BLaER1 treated with 17β-estradiol and CSF1 and Interleukin-3, amounts not matched to agents 10 nM and 100 nM (cell line): ENCODE measurements at regions not wholly inside any gene's neighbourhood (a gene's known extent, or its start where the extent isn't known, plus 50 kb on each side); places are given as distances from the start of the nearest gene placed in this dataset.

ENCODE experiments used
- H3K27ac ChIP-seq, 11 experiments: shearing (Covaris generic); formaldehyde crosslinking; 2 replicates each; pipeline ENCODE4 v1.8.1; 2022
- H3K27me3 ChIP-seq, 11 experiments: shearing (Covaris generic); formaldehyde crosslinking; 2 replicates each; pipeline ENCODE4 v1.8.1; 2022
- H3K36me3 ChIP-seq, 11 experiments: shearing (Covaris generic); formaldehyde crosslinking; 2 replicates each; pipeline ENCODE4 v1.8.1; 2022
- H3K4me1 ChIP-seq, 10 experiments: shearing (Covaris generic); formaldehyde crosslinking; 2 replicates each; pipeline ENCODE4 v1.8.1; 2022
- H3K4me2 ChIP-seq, 11 experiments: shearing (Covaris generic); formaldehyde crosslinking; 2 replicates each; pipeline ENCODE4 v1.8.1; 2022
- H3K4me3 ChIP-seq, 10 experiments: shearing (Covaris generic); formaldehyde crosslinking; 2 replicates each; pipeline ENCODE4 v1.8.1; 2022
- H3K9ac ChIP-seq, 11 experiments: shearing (Covaris generic); formaldehyde crosslinking; 2 replicates each; pipeline ENCODE4 v1.8.1; 2022
- H3K9me3 ChIP-seq, 11 experiments: shearing (Covaris generic); formaldehyde crosslinking; replicated peaks in 1 of 11; 2 replicates each; pipeline ENCODE4 v1.8.1; 2022
- H4K20me1 ChIP-seq, 11 experiments: shearing (Covaris generic); formaldehyde crosslinking; 2 replicates each; pipeline ENCODE4 v1.8.1; 2022
- Cebpa-rat ChIP-seq, 11 experiments: shearing (Covaris generic); IDR thresholded peaks; 2 replicates each; pipeline ENCODE4 v1.8.1; 2022

GRCh38 chr6:119921491-119922010 is 572.0 kb upstream of the MAN1A1 start:
- Histone ChIP-seq H3K9ac (no peak overlapping the region), H3K9me3 (peaks cover 48 to 71% (median 59%) of the 10 kb centered on the region in 11 experiments), H3K36me3 (no peaks in the 10 kb centered on the region), H3K4me3 (no peak overlapping the region), H4K20me1 (no peaks in the 10 kb centered on the region), H3K4me1 (no peaks in the 10 kb centered on the region), H3K27me3 (no peaks in the 10 kb centered on the region), H3K4me2 (no peak overlapping the region), H3K27ac (no peak overlapping the region)
- TF ChIP-seq Cebpa-rat (IDR thresholded peaks at IDR 0.05) = no peak

GRCh38 chr6:119917186-119917585 is 567.6 kb upstream of the MAN1A1 start:
- Histone ChIP-seq H3K4me3 (no peak overlapping the region), H3K4me2 (no peak overlapping the region), H3K27ac (no peak overlapping the region), H3K9ac (no peak overlapping the region), H4K20me1 (no peaks in the 10 kb centered on the region), H3K36me3 (no peaks in the 10 kb centered on the region), H3K27me3 (no peaks in the 10 kb centered on the region), H3K9me3 (peaks cover 11 to 28% (median 20%) of the 10 kb centered on the region in 11 experiments; a peak in 20 of 22 replicates), H3K4me1 (no peaks in the 10 kb centered on the region)
- no peak for TF ChIP-seq Cebpa-rat (IDR thresholded peaks at IDR 0.05)

- Histone ChIP-seq H3K4me1 (no peaks in the 10 kb centered on the region), H3K27ac (no peak overlapping the region), H3K36me3 (no peaks in the 10 kb centered on the region), H3K4me2 (no peak overlapping the region), H3K4me3 (no peak overlapping the region), H3K27me3 (no peaks in the 10 kb centered on the region), H3K9ac (no peak overlapping the region), H4K20me1 (no peaks in the 10 kb centered on the region), H3K9me3 (peaks cover 0 to 16% (median 8%) of the 10 kb centered on the region in 11 experiments; a peak in 12 of 22 replicates)
- no peak for TF ChIP-seq Cebpa-rat (IDR thresholded peaks at IDR 0.05)
Measured at GRCh38 chr6:119915971-119916370, 566.4 kb upstream of the MAN1A1 start.

GRCh38 chr6:119908157-119908556 is 558.6 kb upstream of the MAN1A1 start:
- no peaks in the 10 kb centered on the region for H4K20me1 ChIP-seq
- H3K27me3 ChIP-seq = peaks cover 0 to 31% (median 0%) of the 10 kb centered on the region in 11 experiments; a peak in 4 of 22 replicates
- no peak for TF ChIP-seq Cebpa-rat (IDR thresholded peaks at IDR 0.05)
- H3K36me3 ChIP-seq = no peaks in the 10 kb centered on the region
- H3K4me3 ChIP-seq = no peak overlapping the region
- H3K9me3 ChIP-seq = no peaks in the 10 kb centered on the region
- no peak overlapping the region for H3K4me2 ChIP-seq
- H3K27ac ChIP-seq = no peak overlapping the region
- H3K4me1 ChIP-seq = no peaks in the 10 kb centered on the region
- H3K9ac ChIP-seq = no peak overlapping the region

- H3K4me2 ChIP-seq = peak overlapping the region in 7 of 11 experiments; percentile 16 to 48 (median 33); a peak in 9 of 22 replicates
Measured at GRCh38 chr6:119902681-119903080, 553.1 kb upstream of the MAN1A1 start.

GRCh38 chr6:119896806-119897205 is 547.2 kb upstream of the MAN1A1 start:
- no peak for TF ChIP-seq Cebpa-rat (IDR thresholded peaks at IDR 0.05)
- H3K36me3 ChIP-seq = no peaks in the 10 kb centered on the region

More at GRCh38 chr6:119902681-119903080, 553.1 kb upstream of the MAN1A1 start:
- H3K9ac ChIP-seq = no peak overlapping the region
- no peaks in the 10 kb centered on the region for H3K9me3 ChIP-seq
- no peaks in the 10 kb centered on the region for H3K36me3 ChIP-seq
- H3K4me3 ChIP-seq = no peak overlapping the region
- H4K20me1 ChIP-seq = no peaks in the 10 kb centered on the region
- no peak for TF ChIP-seq Cebpa-rat (IDR thresholded peaks at IDR 0.05)
- peaks cover 0 to 11% (median 6%) of the 10 kb centered on the region in 10 experiments; a peak in 11 of 20 replicates for H3K4me1 ChIP-seq
- peaks cover 0 to 52% (median 0%) of the 10 kb centered on the region in 11 experiments; a peak in 4 of 22 replicates for H3K27me3 ChIP-seq
- H3K27ac ChIP-seq = no peak overlapping the region

GRCh38 chr6:119895626-119896025 is 546.1 kb upstream of the MAN1A1 start:
- no peak for TF ChIP-seq Cebpa-rat (IDR thresholded peaks at IDR 0.05)
- Histone ChIP-seq H3K9ac (no peak overlapping the region), H3K27ac (no peak overlapping the region), H3K4me3 (no peak overlapping the region), H3K4me1 (no peaks in the 10 kb centered on the region), H3K9me3 (no peaks in the 10 kb centered on the region), H3K27me3 (peaks cover 0 to 24% (median 0%) of the 10 kb centered on the region in 11 experiments; a peak in 2 of 22 replicates), H3K36me3 (no peaks in the 10 kb centered on the region), H4K20me1 (no peaks in the 10 kb centered on the region), H3K4me2 (no peak overlapping the region)

More at GRCh38 chr6:119896806-119897205, 547.2 kb upstream of the MAN1A1 start:
- H3K27me3 ChIP-seq = peaks cover 0 to 32% (median 0%) of the 10 kb centered on the region in 11 experiments; a peak in 2 of 22 replicates
- H3K9ac ChIP-seq = no peak overlapping the region
- no peak overlapping the region for H3K4me3 ChIP-seq
- H3K9me3 ChIP-seq = no peaks in the 10 kb centered on the region
- H3K27ac ChIP-seq = no peak overlapping the region
- H3K4me2 ChIP-seq = no peak overlapping the region
- no peaks in the 10 kb centered on the region for H4K20me1 ChIP-seq
- H3K4me1 ChIP-seq = no peaks in the 10 kb centered on the region

- no peaks in the 10 kb centered on the region for H3K36me3 ChIP-seq
- H3K4me1 ChIP-seq = no peaks in the 10 kb centered on the region
- peaks cover 0 to 24% (median 0%) of the 10 kb centered on the region in 11 experiments; a peak in 2 of 22 replicates for H3K27me3 ChIP-seq
- no peak overlapping the region for H3K9ac ChIP-seq
- H3K4me2 ChIP-seq = no peak overlapping the region
- no peaks in the 10 kb centered on the region for H3K9me3 ChIP-seq
- no peak overlapping the region for H3K4me3 ChIP-seq
- no peak for TF ChIP-seq Cebpa-rat (IDR thresholded peaks at IDR 0.05)
- H3K27ac ChIP-seq = no peak overlapping the region
- H4K20me1 ChIP-seq = no peaks in the 10 kb centered on the region
Measured at GRCh38 chr6:119894811-119895210, 545.2 kb upstream of the MAN1A1 start.

- Histone ChIP-seq H4K20me1 (no peaks in the 10 kb centered on the region), H3K36me3 (no peaks in the 10 kb centered on the region), H3K27ac (no peak overlapping the region), H3K4me2 (no peak overlapping the region), H3K4me1 (no peaks in the 10 kb centered on the region), H3K9ac (no peak overlapping the region), H3K9me3 (no peaks in the 10 kb centered on the region), H3K4me3 (no peak overlapping the region), H3K27me3 (0 out of 22 replicates have a peak, but pooled peaks cover 0 to 3% (median 0%) of the 10 kb centered on the region in 11 experiments)
- no peak for TF ChIP-seq Cebpa-rat (IDR thresholded peaks at IDR 0.05)
Measured at GRCh38 chr6:119891644-119892043, 542.1 kb upstream of the MAN1A1 start.

- Histone ChIP-seq H3K4me2 (no peak overlapping the region), H3K9me3 (no peaks in the 10 kb centered on the region), H3K4me3 (no peak overlapping the region), H3K4me1 (no peaks in the 10 kb centered on the region), H3K27ac (no peak overlapping the region), H3K36me3 (no peaks in the 10 kb centered on the region), H3K9ac (no peak overlapping the region), H3K27me3 (no peaks in the 10 kb centered on the region), H4K20me1 (no peaks in the 10 kb centered on the region)
- TF ChIP-seq Cebpa-rat (IDR thresholded peaks at IDR 0.05) = no peak
Measured at GRCh38 chr6:119891206-119891605, 541.6 kb upstream of the MAN1A1 start.
